K562 (cell line): ENCODE measurements at regions not wholly inside any gene's neighbourhood (a gene's known extent, or its start where the extent isn't known, plus 50 kb on each side); places are given as distances from the start of the nearest gene placed in this dataset.

Experiments used
- ATAC-seq: fragments of 200-7000 bp; cut with Tn5 transposase; 3 replicates; pipeline ENCODE4 v1.9.1; 2020; ENCODE audit warnings: moderate library complexity
- BruUV-seq: library from RNA; stranded (reverse); fragments of 400-500 nt; replicated peaks from 2 replicates; lab custom pipeline; 2021; lab: Mats Ljungman, UMichigan
- CTCF ChIA-PET: fragments of 300-600 bp; formaldehyde crosslinking; extraction: SDS; loops from one replicate; lab custom pipeline; 2021; ENCODE audit warnings: low intra/inter-chr PET ratio; lab: Yijun Ruan, JAX
- POLR2A ChIA-PET: fragments of 300-600, 350-650 bp; sonication (Branson Sonifier 250); formaldehyde crosslinking; extraction: SDS; loops from one replicate; lab custom pipeline; 2021; ENCODE audit warnings: antibody characterized with exemption, inconsistent platforms; lab: Yijun Ruan, JAX
- DNase-seq, 4 experiments: peaks; one replicate each; pipeline versions ENCODE4 v3.0.0 to v3.0.0-alpha.2; 2011 to 2018; ENCODE audit warnings: low spot score in 3 of 4, mixed read lengths in 3 of 4; ENCODE audit errors: extremely low read depth in 1 of 4
- FAIRE-seq: peaks from 2 replicates; lab custom pipeline; 2011; peaks lifted over from hg19 to GRCh38; lab: Jason Lieb, UNC
- H2AFZ ChIP-seq: 2 replicates; pipeline ENCODE4 v1.6.0; 2011; ENCODE audit warnings: low read depth, low read length, control low read depth, inconsistent platforms
- H3K27ac ChIP-seq: fragments of 200-600 bp; 3 replicates; pipeline ENCODE4 v1.8.0; 2011; ENCODE audit warnings: low read depth, mild to moderate bottlenecking, control low read depth, inconsistent platforms, low read length, moderate library complexity, mixed read lengths; ENCODE audit errors: extremely low read depth
- H3K27me3 ChIP-seq, 2 experiments: fragments of 300-600 bp in 1 of 2; 2 replicates in 1 of 2; 3 replicates in 1 of 2; pipeline versions ENCODE4 v1.6.0 to v1.8.0; 2011; ENCODE audit warnings: inconsistent platforms in 2 of 2, low read length in 2 of 2, mild to moderate bottlenecking in 1 of 2, mixed read lengths in 1 of 2, moderate library complexity in 1 of 2; ENCODE audit not compliant: control insufficient read depth in 2 of 2, insufficient read depth in 2 of 2
- H3K36me3 ChIP-seq: fragments of 300-600 bp; 3 replicates; pipeline ENCODE4 v1.8.0; 2011; ENCODE audit warnings: mild to moderate bottlenecking, low read length, inconsistent platforms; ENCODE audit not compliant: control insufficient read depth, insufficient read depth
- H3K4me1 ChIP-seq, 2 experiments: fragments of 200-600 bp in 1 of 2; replicated peaks in 1 of 2; 2 replicates in 1 of 2; 3 replicates in 1 of 2; pipeline versions ENCODE4 v1.5.1 to v1.8.0; 2011; ENCODE audit warnings: inconsistent platforms in 2 of 2, low read length in 2 of 2, mild to moderate bottlenecking in 1 of 2, mixed read lengths in 1 of 2, moderate library complexity in 1 of 2; ENCODE audit not compliant: control insufficient read depth in 2 of 2, insufficient read depth in 2 of 2
- H3K4me2 ChIP-seq: 2 replicates; pipeline ENCODE4 v1.6.1; 2011; ENCODE audit warnings: low read length, control low read depth, inconsistent platforms, mixed read lengths; ENCODE audit not compliant: insufficient read depth
- H3K4me3 ChIP-seq: fragments of 200-600 bp; sonication (generic), shearing (Covaris generic); 2 replicates; pipeline ENCODE4 v1.5.1; 2016; ENCODE audit warnings: control low read depth, inconsistent platforms
- H3K79me2 ChIP-seq: fragments of 200-600 bp; 3 replicates; pipeline ENCODE4 v1.8.0; 2011; ENCODE audit warnings: low read length, inconsistent platforms; ENCODE audit not compliant: control insufficient read depth, insufficient read depth
- H3K9ac ChIP-seq, 2 experiments: 2 replicates each; pipeline versions ENCODE4 v1.6.0 to v1.6.1; 2011; ENCODE audit warnings: low read depth in 2 of 2, low read length in 2 of 2, control low read depth in 1 of 2, inconsistent platforms in 1 of 2, mild to moderate bottlenecking in 1 of 2, mixed read lengths in 1 of 2; ENCODE audit not compliant: insufficient read depth in 1 of 2
- H3K9me1 ChIP-seq: one replicate; pipeline ENCODE4 v1.6.0; 2011; ENCODE audit warnings: inconsistent platforms, mild to moderate bottlenecking, low read length, moderate library complexity; ENCODE audit not compliant: control insufficient read depth, insufficient read depth
- H3K9me3 ChIP-seq: replicated peaks from 2 replicates; pipeline ENCODE4 v1.5.1; 2011; ENCODE audit warnings: low read depth, low read length, inconsistent platforms; ENCODE audit not compliant: control insufficient read depth, insufficient read depth
- H4K20me1 ChIP-seq: replicated peaks from 2 replicates; pipeline ENCODE4 v1.6.1; 2011; ENCODE audit warnings: low read length, inconsistent platforms, mixed read lengths; ENCODE audit not compliant: control insufficient read depth, insufficient read depth
- DMBX1 ChIP-seq: fragments of 250-450 bp; sonication (Bioruptor Pico); IDR thresholded peaks from 2 replicates; pipeline ENCODE4 v1.8.0; 2022; ENCODE audit warnings: inconsistent platforms, mild to moderate bottlenecking, moderate library complexity, borderline replicate concordance
- HMG20B ChIP-seq: fragments of 250-450 bp; sonication (Bioruptor Pico); IDR thresholded peaks from 2 replicates; pipeline ENCODE4 v1.5.0; 2021; ENCODE audit warnings: mild to moderate bottlenecking
- MEF2A ChIP-seq: IDR thresholded peaks from 2 replicates; pipeline ENCODE4 v1.6.1; 2011; ENCODE audit warnings: low read depth, mild to moderate bottlenecking, low read length, moderate library complexity; ENCODE audit not compliant: control insufficient read depth
- MEF2D ChIP-seq: conservative IDR thresholded peaks from 2 replicates; pipeline ENCODE4 v1.6.1; 2016; ENCODE audit warnings: low read depth, missing genetic modification characterization, missing compliant biosample characterization
- SMAD4 ChIP-seq: fragments of 250-450 bp; sonication (Bioruptor Pico); conservative IDR thresholded peaks from 2 replicates; pipeline ENCODE4 v1.8.0; 2021; ENCODE audit warnings: inconsistent platforms, mild to moderate bottlenecking, moderate library complexity
- TBP ChIP-seq: optimal IDR thresholded peaks from 2 replicates; pipeline ENCODE3; 2011; ENCODE audit warnings: low read depth, low read length, improper control_type of control experiment
- ZNF347 ChIP-seq: fragments of 450-650 bp; formaldehyde crosslinking; IDR thresholded peaks from 2 replicates; pipeline ENCODE4 v1.4.0; 2020; ENCODE audit warnings: low read depth, mild to moderate bottlenecking, moderate library complexity
- WGBS: fragments of 100-300 bp; shearing (Covaris generic); methylation state at CpG from one replicate; pipeline ENCODE4 v1.1.6; 2016; ENCODE audit warnings: low coverage, mixed read lengths; ENCODE audit not compliant: insufficient coverage; ENCODE audit errors: missing lambda C conversion rate; 5-methylcytosine and 5-hydroxymethylcytosine counted together
- in situ Hi-C: fragments of 300-500 bp; cut with MboI; formaldehyde crosslinking; loops from 4 replicates; pipeline ENCODE4 v1.15.0; 2018; ENCODE audit warnings: inconsistent platforms, mixed read lengths
- intact Hi-C: fragments of 100-400 bp; cut with micrococcal nuclease; formaldehyde crosslinking; loops from 2 replicates; pipeline ENCODE4 v1.14.2; 2022
- TF ChIP-seq, protein P1 (sequence below): fragments of 450-650 bp; formaldehyde crosslinking; conservative IDR thresholded peaks from 2 replicates; pipeline ENCODE4 v1.4.0; 2022; ENCODE audit warnings: mild to moderate bottlenecking, missing genetic modification characterization
- TF ChIP-seq, protein P2 (sequence below), 2 experiments: fragments of 450-650 bp; formaldehyde crosslinking in 1 of 2; IDR thresholded peaks; 2 replicates each; pipeline versions ENCODE4 v1.4.0 to v1.6.1; 2014 to 2020; ENCODE audit warnings: mild to moderate bottlenecking in 2 of 2, borderline replicate concordance in 1 of 2, low read depth in 1 of 2
- TF ChIP-seq, protein P3 (sequence below): fragments of 250-450 bp; sonication (Bioruptor Pico); IDR thresholded peaks from 2 replicates; pipeline ENCODE4 v1.5.0; 2022; ENCODE audit warnings: mild to moderate bottlenecking

DNA sequence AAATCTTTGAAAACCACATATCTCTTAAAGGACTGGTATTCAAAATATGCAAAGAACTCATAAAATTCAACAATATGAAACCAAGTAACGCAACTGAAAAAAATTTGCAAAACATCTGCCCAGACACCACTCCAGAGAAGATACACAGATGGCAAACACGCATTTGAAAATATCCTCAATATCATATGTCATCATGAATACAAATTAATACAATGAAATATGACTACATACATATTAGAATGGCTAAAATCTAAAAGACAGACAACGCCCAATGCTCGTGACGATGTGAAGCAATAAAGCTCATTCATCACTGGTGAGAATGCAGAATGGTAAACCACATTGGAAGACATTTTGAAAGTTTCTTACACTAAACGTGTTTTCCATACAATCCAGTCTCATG is 770.1 kb upstream of the CELF2 start (continued):
- TF ChIP-seq, protein P1, sequence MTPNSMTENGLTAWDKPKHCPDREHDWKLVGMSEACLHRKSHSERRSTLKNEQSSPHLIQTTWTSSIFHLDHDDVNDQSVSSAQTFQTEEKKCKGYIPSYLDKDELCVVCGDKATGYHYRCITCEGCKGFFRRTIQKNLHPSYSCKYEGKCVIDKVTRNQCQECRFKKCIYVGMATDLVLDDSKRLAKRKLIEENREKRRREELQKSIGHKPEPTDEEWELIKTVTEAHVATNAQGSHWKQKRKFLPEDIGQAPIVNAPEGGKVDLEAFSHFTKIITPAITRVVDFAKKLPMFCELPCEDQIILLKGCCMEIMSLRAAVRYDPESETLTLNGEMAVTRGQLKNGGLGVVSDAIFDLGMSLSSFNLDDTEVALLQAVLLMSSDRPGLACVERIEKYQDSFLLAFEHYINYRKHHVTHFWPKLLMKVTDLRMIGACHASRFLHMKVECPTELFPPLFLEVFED (CRISPR knock-in tag) = no peak

DNA sequence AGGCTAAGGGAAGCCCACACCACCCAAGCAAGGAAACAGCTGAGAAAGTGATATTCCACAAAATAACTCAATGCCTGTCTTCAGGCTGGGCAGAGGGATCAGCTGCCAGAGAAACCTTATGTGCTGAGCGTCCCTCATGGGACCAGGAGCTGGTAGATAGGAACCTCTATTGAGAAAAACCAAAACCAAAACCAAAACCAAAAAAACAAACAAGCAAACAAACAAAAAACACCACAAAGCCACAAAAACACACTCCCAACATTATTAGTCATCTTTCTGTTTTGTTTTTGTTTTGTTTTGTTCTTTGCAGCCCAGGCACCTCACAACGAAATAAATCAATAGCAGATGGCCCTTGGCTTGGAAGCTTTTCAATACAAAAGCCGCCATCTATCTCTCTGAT is 760.8 kb upstream of the CELF2 start:
- no peaks in the 10 kb centered on the region for H4K20me1 ChIP-seq
- BruUV-seq = no TSS peak
- H3K9ac ChIP-seq = no peak overlapping the region
- H3K27me3 ChIP-seq = no peaks in the 10 kb centered on the region
- no peak for ATAC-seq
- 0% methylated on average over 3 of the region's 3 CpGs for WGBS
- FAIRE-seq = no peak
- no peaks in the 10 kb centered on the region for H3K36me3 ChIP-seq
- intact Hi-C loops (no loop called here), in situ Hi-C loops (no loop called here)
- H3K9me1 ChIP-seq = no peaks in the 10 kb centered on the region
- POLR2A ChIA-PET = no interaction called here
- CTCF ChIA-PET = no interaction called here
- no peak overlapping the region for H3K27ac ChIP-seq
- H3K4me2 ChIP-seq = no peak overlapping the region
- H3K4me1 ChIP-seq = no peaks in the 10 kb centered on the region
- no peak overlapping the region for H2AFZ ChIP-seq
- H3K9me3 ChIP-seq = no peaks in the 10 kb centered on the region
- no peak for DNase-seq
- no peak overlapping the region for H3K4me3 ChIP-seq
- no peaks in the 10 kb centered on the region for H3K79me2 ChIP-seq
- TF ChIP-seq MEF2A (no peak), DMBX1 (no peak), TBP (no peak), ZNF347 (CRISPR knock-in tag) (no peak), HMG20B (CRISPR knock-in tag) (no peak), SMAD4 (CRISPR knock-in tag) (no peak), MEF2D (tag) (no peak)
- TF ChIP-seq, protein P2, sequence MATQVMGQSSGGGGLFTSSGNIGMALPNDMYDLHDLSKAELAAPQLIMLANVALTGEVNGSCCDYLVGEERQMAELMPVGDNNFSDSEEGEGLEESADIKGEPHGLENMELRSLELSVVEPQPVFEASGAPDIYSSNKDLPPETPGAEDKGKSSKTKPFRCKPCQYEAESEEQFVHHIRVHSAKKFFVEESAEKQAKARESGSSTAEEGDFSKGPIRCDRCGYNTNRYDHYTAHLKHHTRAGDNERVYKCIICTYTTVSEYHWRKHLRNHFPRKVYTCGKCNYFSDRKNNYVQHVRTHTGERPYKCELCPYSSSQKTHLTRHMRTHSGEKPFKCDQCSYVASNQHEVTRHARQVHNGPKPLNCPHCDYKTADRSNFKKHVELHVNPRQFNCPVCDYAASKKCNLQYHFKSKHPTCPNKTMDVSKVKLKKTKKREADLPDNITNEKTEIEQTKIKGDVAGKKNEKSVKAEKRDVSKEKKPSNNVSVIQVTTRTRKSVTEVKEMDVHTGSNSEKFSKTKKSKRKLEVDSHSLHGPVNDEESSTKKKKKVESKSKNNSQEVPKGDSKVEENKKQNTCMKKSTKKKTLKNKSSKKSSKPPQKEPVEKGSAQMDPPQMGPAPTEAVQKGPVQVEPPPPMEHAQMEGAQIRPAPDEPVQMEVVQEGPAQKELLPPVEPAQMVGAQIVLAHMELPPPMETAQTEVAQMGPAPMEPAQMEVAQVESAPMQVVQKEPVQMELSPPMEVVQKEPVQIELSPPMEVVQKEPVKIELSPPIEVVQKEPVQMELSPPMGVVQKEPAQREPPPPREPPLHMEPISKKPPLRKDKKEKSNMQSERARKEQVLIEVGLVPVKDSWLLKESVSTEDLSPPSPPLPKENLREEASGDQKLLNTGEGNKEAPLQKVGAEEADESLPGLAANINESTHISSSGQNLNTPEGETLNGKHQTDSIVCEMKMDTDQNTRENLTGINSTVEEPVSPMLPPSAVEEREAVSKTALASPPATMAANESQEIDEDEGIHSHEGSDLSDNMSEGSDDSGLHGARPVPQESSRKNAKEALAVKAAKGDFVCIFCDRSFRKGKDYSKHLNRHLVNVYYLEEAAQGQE (IDR thresholded peaks at IDR 0.05; ENCODE audit: borderline replicate concordance) = no peak
- TF ChIP-seq, protein P2 (CRISPR knock-in tag; IDR thresholded peaks at IDR 0.05; ENCODE audit: low read depth) = no peak
- TF ChIP-seq, protein P3, sequence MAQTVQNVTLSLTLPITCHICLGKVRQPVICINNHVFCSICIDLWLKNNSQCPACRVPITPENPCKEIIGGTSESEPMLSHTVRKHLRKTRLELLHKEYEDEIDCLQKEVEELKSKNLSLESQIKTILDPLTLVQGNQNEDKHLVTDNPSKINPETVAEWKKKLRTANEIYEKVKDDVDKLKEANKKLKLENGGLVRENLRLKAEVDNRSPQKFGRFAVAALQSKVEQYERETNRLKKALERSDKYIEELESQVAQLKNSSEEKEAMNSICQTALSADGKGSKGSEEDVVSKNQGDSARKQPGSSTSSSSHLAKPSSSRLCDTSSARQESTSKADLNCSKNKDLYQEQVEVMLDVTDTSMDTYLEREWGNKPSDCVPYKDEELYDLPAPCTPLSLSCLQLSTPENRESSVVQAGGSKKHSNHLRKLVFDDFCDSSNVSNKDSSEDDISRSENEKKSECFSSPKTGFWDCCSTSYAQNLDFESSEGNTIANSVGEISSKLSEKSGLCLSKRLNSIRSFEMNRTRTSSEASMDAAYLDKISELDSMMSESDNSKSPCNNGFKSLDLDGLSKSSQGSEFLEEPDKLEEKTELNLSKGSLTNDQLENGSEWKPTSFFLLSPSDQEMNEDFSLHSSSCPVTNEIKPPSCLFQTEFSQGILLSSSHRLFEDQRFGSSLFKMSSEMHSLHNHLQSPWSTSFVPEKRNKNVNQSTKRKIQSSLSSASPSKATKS (CRISPR knock-in tag) = no peak
